IgD-negative memory B cell (primary cell): ENCODE measurements at regions not wholly inside any gene's neighbourhood (a gene's known extent, or its start where the extent isn't known, plus 50 kb on each side); places are given as distances from the start of the nearest gene placed in this dataset.

Source experiments
- H3K27ac Mint-ChIP-seq, 3 donors: one replicate each; pipeline ENCODE4 v1.8.0; 2020 to 2022; ENCODE audit warnings: mild to moderate bottlenecking in 3 of 3, mixed read lengths in 3 of 3, moderate library complexity in 1 of 3
- H3K27me3 Mint-ChIP-seq: one replicate; pipeline ENCODE4 v1.8.0; 2021; ENCODE audit warnings: mixed read lengths
- H3K36me3 Mint-ChIP-seq: one replicate; pipeline ENCODE4 v1.8.0; 2020; ENCODE audit warnings: mild to moderate bottlenecking, mixed read lengths
- H3K4me1 Mint-ChIP-seq, 3 donors: one replicate each; pipeline ENCODE4 v1.8.0; 2020 to 2022; ENCODE audit warnings: mixed read lengths in 3 of 3, mild to moderate bottlenecking in 1 of 3
- H3K4me3 Mint-ChIP-seq, 4 donors: one replicate each; pipeline ENCODE4 v1.8.0; 2020 to 2022; ENCODE audit warnings: mild to moderate bottlenecking in 4 of 4, mixed read lengths in 4 of 4, moderate library complexity in 3 of 4
- H3K9me3 Mint-ChIP-seq, 3 donors: one replicate each; pipeline ENCODE4 v1.8.0; 2020 to 2021; ENCODE audit warnings: mixed read lengths in 3 of 3, mild to moderate bottlenecking in 1 of 3

DNA sequence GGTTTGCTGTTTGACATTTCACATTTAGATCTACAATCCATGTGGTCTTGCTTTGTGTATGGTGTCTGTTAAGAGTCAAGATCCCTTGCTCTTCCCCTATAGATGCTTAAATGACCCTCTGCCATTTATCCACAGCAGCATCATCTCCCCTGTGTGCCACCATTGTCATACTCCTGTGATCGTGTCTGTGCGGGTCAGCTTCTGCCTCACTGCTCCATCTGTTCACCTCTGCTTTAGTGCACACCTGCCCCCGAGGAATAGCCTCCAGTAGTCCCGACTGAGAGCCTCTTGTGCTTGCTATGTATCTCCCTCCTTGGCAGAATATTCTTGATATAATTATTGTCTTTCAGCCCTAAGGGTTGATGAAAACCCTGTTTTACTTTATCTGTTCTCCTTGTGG, 551.2 kb downstream of the CDH26 start:
- peaks cover 2% of the 10 kb centered on the region for H3K36me3 Mint-ChIP-seq
- no peak overlapping the region for H3K4me3 Mint-ChIP-seq
- no peaks in the 10 kb centered on the region for H3K27me3 Mint-ChIP-seq
- H3K9me3 Mint-ChIP-seq: peaks cover 0 to 10% (median 6%) of the 10 kb centered on the region in 3 donors
- H3K4me1 Mint-ChIP-seq: no peaks in the 10 kb centered on the region
- H3K27ac Mint-ChIP-seq: no peak overlapping the region

DNA sequence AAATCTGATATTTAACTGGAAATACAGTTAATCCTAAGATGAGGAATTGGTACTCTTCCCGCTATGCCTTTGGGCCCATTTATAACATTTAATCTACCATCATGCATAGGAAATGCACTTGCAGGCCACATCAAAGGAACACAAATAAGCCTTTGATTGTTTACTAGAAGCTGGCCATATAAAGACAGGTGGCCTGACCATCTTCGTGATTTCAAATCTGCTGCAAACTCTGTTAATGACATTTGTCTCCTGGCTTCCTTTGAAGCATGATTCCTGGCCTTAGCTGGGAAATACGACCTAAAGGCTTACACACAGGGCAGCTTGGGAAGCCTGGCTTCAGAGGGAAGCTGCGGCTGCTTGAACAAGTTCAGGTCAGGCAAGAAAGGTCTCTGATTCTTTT, 552.1 kb downstream of the CDH26 start:
- no peak overlapping the region for H3K27ac Mint-ChIP-seq
- H3K4me3 Mint-ChIP-seq: no peak overlapping the region
- H3K9me3 Mint-ChIP-seq: peaks cover 0 to 10% (median 6%) of the 10 kb centered on the region in 3 donors

GRCh38 chr20:60512443-60512842, 554.2 kb downstream of the CDH26 start:
- no peaks in the 10 kb centered on the region for H3K27me3 Mint-ChIP-seq
- H3K4me1 Mint-ChIP-seq: no peaks in the 10 kb centered on the region
- peaks cover 4% of the 10 kb centered on the region for H3K36me3 Mint-ChIP-seq
- H3K9me3 Mint-ChIP-seq: peaks cover 2 to 10% (median 6%) of the 10 kb centered on the region in 3 donors
- H3K27ac Mint-ChIP-seq: no peak overlapping the region
- no peak overlapping the region for H3K4me3 Mint-ChIP-seq

More for the DNA sequence above, 552.1 kb downstream of the CDH26 start:
- H3K27me3 Mint-ChIP-seq: no peaks in the 10 kb centered on the region
- no peaks in the 10 kb centered on the region for H3K4me1 Mint-ChIP-seq
- H3K36me3 Mint-ChIP-seq: peaks cover 2% of the 10 kb centered on the region

- Mint-ChIP-seq H3K4me1 (no peaks in the 10 kb centered on the region), H3K9me3 (peaks cover 3 to 10% (median 6%) of the 10 kb centered on the region in 3 donors), H3K36me3 (peaks cover 4% of the 10 kb centered on the region), H3K4me3 (no peak overlapping the region), H3K27me3 (no peaks in the 10 kb centered on the region), H3K27ac (no peak overlapping the region)
Measured at GRCh38 chr20:60513141-60513540, 554.9 kb downstream of the CDH26 start.

DNA sequence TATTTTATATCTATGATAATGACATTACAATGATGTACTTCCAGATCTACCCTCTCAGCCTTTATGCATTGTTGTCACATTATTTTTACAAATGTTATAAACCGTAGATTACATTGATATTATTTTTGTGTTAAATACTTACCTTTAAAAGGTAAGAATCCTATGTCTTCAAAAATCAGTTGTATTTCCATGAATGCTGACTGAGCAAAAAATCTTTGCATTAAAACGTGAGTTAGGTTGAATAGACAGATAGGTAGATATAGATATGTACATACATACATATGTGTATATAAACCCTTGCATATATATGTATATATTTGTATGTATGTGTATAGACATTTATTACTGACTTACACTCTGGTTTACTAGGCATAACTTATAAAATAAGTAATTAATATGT, 558.2 kb downstream of the CDH26 start:
- no peak overlapping the region for H3K27ac Mint-ChIP-seq
- H3K9me3 Mint-ChIP-seq: peaks cover 0 to 18% (median 6%) of the 10 kb centered on the region in 3 donors
- H3K36me3 Mint-ChIP-seq: peaks cover 4% of the 10 kb centered on the region
- H3K27me3 Mint-ChIP-seq: no peaks in the 10 kb centered on the region
- no peaks in the 10 kb centered on the region for H3K4me1 Mint-ChIP-seq
- no peak overlapping the region for H3K4me3 Mint-ChIP-seq

DNA sequence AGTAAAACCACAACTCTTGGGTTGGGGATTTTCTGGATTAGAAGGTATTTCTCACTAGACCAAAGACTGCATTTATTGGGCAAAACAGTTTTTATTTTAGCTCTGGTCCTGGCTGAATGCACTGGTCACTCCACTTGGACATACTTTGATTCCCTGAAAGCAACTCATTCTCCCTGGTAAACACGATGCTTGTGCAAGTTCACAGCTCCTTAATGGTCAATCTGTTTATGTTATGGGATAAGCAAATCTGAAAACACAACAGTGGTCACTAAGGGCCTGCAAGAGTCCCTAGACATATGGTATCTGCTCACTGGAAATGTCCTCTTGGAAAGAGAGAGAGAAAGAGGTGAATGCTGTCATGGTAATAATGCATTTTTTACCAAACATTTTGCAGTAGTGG, 559.8 kb downstream of the CDH26 start:
- Mint-ChIP-seq H3K27ac (no peak overlapping the region), H3K4me1 (no peaks in the 10 kb centered on the region), H3K36me3 (peaks cover 3% of the 10 kb centered on the region), H3K4me3 (no peak overlapping the region), H3K9me3 (peaks cover 0 to 10% (median 6%) of the 10 kb centered on the region in 3 donors), H3K27me3 (no peaks in the 10 kb centered on the region)

DNA sequence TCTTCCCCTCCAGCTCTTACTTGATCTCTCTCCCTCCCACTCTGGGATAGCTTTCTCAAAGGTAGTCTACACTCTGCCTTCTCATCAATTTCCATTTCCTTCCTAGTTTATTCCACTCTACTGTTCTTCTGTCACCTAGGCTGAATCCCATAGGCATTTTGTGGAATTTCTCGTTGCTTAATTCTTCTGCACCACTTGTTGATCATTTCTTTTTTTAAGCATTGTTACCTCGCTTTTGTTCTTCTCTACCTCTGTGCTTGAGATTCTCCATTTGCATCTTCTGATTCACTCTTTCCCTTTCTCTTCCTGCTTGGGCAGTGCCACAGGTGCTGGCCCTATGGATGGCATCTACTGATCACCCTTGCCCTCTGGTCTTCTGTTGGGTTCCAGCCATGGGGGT, 567.2 kb downstream of the CDH26 start:
- Mint-ChIP-seq H3K9me3 (peaks cover 4 to 8% (median 7%) of the 10 kb centered on the region in 3 donors), H3K4me1 (no peaks in the 10 kb centered on the region), H3K27ac (no peak overlapping the region), H3K4me3 (no peak overlapping the region), H3K27me3 (no peaks in the 10 kb centered on the region), H3K36me3 (peaks cover 2% of the 10 kb centered on the region)

DNA sequence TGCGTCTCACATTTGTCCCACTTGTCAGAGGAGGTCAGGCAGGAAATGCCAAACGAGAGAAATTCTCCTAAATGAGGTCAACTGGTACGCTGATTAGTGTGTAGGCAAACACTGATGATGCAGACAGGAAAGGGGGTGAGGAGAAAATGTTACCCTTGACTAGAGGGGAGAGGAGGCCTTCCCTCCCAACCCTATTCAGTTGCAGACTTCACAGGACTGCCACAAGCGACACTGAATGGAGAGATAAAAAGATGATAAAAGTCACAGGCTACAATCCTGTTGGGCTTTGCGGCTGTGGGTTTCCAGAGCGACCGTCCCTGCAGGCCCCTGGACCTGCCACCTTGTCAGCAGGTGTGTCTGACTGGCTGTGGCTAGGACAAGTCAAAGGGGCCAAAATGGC, 569.4 kb downstream of the CDH26 start:
- Mint-ChIP-seq H3K9me3 (peaks cover 4 to 18% (median 12%) of the 10 kb centered on the region in 3 donors), H3K4me3 (no peak overlapping the region), H3K4me1 (no peaks in the 10 kb centered on the region), H3K36me3 (peaks cover 2% of the 10 kb centered on the region), H3K27me3 (no peaks in the 10 kb centered on the region), H3K27ac (no peak overlapping the region)

DNA sequence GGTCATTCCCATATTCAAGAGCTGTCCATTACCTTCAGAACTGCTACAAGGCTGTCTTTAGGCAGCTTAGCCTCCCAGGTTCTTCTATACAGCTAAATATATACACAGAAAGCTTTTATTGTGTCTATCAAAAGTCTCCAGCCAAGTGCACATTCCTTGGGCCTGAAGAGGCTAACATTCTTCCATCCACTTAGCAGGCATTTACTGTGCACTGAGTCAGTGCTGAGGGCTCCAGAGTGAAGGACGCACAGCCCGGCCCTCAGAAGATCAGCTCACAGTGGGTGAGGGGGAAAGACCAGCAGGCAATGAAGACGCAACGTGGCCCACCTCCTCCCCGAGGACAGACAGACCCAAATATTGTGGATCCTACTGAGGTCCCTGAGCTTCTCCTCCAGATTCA, 569.9 kb downstream of the CDH26 start:
- H3K9me3 Mint-ChIP-seq: peaks cover 4 to 18% (median 12%) of the 10 kb centered on the region in 3 donors
- no peak overlapping the region for H3K4me3 Mint-ChIP-seq
- H3K4me1 Mint-ChIP-seq: no peaks in the 10 kb centered on the region
- H3K27ac Mint-ChIP-seq: no peak overlapping the region
- peaks cover 2% of the 10 kb centered on the region for H3K36me3 Mint-ChIP-seq
- H3K27me3 Mint-ChIP-seq: no peaks in the 10 kb centered on the region

- peaks cover 2% of the 10 kb centered on the region for H3K36me3 Mint-ChIP-seq
Measured at GRCh38 chr20:60529149-60529548, 570.9 kb downstream of the CDH26 start.

DNA sequence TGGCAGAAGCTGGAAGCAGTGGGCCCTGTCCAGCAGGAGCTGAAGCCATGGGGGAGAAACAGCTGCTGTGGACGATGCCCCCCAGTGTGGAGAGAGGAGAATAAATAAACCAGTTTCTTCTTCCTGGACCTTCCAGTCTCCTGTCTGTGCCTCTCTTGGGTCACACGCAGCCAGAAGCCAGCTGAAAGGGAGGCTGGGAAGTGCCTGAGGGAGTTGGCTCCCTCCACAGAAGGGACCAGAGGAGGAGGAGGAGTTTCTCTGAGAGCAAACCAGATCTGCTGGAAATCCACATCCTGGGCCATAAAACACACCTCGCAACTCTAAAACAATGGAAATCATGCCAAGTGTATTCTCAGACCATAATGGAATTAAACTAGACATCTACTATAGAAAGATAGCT, 577.0 kb downstream of the CDH26 start:
- no peak overlapping the region for H3K4me3 Mint-ChIP-seq

More at GRCh38 chr20:60529149-60529548, 570.9 kb downstream of the CDH26 start:
- H3K4me3 Mint-ChIP-seq: no peak overlapping the region
- peaks cover 4 to 26% (median 15%) of the 10 kb centered on the region in 3 donors for H3K9me3 Mint-ChIP-seq
- H3K4me1 Mint-ChIP-seq: no peaks in the 10 kb centered on the region
- no peak overlapping the region for H3K27ac Mint-ChIP-seq
- no peaks in the 10 kb centered on the region for H3K27me3 Mint-ChIP-seq

DNA sequence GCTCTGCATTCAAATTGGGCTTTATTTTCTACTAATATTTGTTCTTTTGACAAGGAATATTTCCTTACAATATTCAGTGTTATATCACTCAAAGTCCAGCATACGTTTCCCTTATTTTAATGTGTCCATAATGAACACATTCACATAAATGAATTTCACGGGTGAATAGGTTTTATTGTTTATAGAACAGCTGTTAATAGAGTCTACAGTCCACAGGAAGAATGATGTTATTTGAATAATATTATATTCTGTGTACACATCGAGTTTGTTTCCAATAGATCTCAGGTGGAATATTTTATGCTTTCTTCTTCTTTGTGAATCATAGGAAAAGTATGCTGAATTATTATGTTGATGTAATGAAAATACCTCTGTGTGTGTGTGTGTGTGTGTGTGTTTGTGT, 582.4 kb downstream of the CDH26 start:
- no peaks in the 10 kb centered on the region for H3K4me1 Mint-ChIP-seq
- H3K27ac Mint-ChIP-seq: no peak overlapping the region
- no peaks in the 10 kb centered on the region for H3K27me3 Mint-ChIP-seq
- H3K36me3 Mint-ChIP-seq: no peaks in the 10 kb centered on the region
- H3K9me3 Mint-ChIP-seq: peaks cover 0 to 4% (median 3%) of the 10 kb centered on the region in 3 donors
- no peak overlapping the region for H3K4me3 Mint-ChIP-seq

More for the DNA sequence above, 577.0 kb downstream of the CDH26 start:
- Mint-ChIP-seq H3K9me3 (peaks cover 0 to 19% (median 8%) of the 10 kb centered on the region in 3 donors), H3K4me1 (no peaks in the 10 kb centered on the region), H3K36me3 (no peaks in the 10 kb centered on the region), H3K27me3 (no peaks in the 10 kb centered on the region), H3K27ac (no peak overlapping the region)

- Mint-ChIP-seq H3K4me1 (no peaks in the 10 kb centered on the region), H3K4me3 (no peak overlapping the region), H3K36me3 (no peaks in the 10 kb centered on the region), H3K27me3 (no peaks in the 10 kb centered on the region), H3K9me3 (peaks cover 0 to 13% (median 4%) of the 10 kb centered on the region in 3 donors), H3K27ac (no peak overlapping the region)
Measured at GRCh38 chr20:60541991-60542390, 583.8 kb downstream of the CDH26 start.

DNA sequence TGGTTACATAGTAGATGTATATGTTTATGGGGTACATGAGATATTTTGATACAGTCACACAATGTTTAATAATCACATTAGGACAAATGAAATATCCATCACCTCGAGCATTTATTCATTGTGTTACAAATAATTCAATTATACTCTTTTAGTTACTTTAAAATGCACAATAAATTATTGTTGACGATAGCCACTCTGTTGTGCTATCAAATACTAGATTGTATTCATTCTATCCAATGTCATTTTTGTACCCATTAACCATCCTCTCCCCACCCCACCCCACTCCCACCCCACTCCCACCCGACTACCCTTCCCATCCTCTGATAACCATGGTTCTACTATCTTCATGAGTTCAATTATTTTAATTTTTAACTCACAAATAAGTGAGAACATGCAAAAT, 585.4 kb downstream of the CDH26 start:
- H3K27me3 Mint-ChIP-seq: no peaks in the 10 kb centered on the region
- H3K4me1 Mint-ChIP-seq: no peaks in the 10 kb centered on the region
- H3K36me3 Mint-ChIP-seq: no peaks in the 10 kb centered on the region
- H3K27ac Mint-ChIP-seq: no peak overlapping the region
- peaks cover under 1 to 15% (median 4%) of the 10 kb centered on the region in 3 donors for H3K9me3 Mint-ChIP-seq
- H3K4me3 Mint-ChIP-seq: no peak overlapping the region

DNA sequence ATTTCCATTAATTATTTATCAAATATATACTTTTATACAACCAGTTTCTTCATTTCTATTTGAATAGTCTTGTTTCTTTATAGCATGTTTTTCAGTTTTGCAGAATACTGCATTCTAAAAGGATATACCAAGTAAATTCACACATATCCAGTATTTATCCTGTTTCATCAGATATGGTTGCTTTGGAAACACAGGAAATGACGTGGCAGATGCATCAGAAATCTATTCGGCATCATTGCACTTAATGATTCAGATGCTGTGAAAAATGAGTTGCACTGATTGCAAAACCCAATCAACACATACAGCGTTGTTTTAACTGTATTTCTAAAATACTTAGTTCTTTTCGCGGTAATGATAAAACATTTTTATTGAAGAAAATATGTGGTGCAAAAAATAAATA, 594.9 kb downstream of the CDH26 start:
- H3K27ac Mint-ChIP-seq: no peak overlapping the region
- no peaks in the 10 kb centered on the region for H3K27me3 Mint-ChIP-seq
- peaks cover 0 to 4% (median 0%) of the 10 kb centered on the region in 3 donors for H3K9me3 Mint-ChIP-seq
- H3K4me3 Mint-ChIP-seq: no peak overlapping the region
- H3K36me3 Mint-ChIP-seq: peaks cover 2% of the 10 kb centered on the region
- H3K4me1 Mint-ChIP-seq: no peaks in the 10 kb centered on the region

DNA sequence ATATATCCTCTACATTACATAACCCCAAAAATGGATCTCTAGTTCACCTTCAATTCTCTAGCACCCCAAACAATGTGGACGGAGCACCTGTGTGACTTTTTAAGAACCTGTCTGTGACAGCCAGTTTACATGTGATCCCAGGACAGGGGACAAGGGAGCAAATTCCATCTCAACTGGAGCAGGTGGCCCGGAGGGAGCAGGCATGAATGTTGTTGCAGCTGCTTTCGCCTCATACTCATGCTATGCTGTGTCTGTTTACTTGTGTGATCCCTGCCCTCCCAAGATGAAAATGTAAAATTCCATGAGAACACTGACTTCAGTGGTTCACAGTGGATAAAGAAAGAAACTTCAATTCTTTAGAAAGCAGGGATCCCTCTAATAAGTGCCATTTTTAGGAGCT, 600.3 kb downstream of the CDH26 start:
- Mint-ChIP-seq H3K27ac (no peak overlapping the region), H3K9me3 (peaks cover 0 to 4% (median 4%) of the 10 kb centered on the region in 3 donors), H3K36me3 (no peaks in the 10 kb centered on the region), H3K4me1 (no peaks in the 10 kb centered on the region), H3K4me3 (no peak overlapping the region), H3K27me3 (no peaks in the 10 kb centered on the region)
